IMR-90 (cell line): ENCODE measurements at regions not wholly inside any gene's neighbourhood (a gene's known extent, or its start where the extent isn't known, plus 50 kb on each side); places are given as distances from the start of the nearest gene placed in this dataset.

Source experiments
- ATAC-seq: fragments of 200-7000 bp; cut with Tn5 transposase; 2 replicates; pipeline ENCODE4 v1.9.1; 2020; ENCODE audit warnings: low read depth, mild to moderate bottlenecking, moderate library complexity
- BruUV-seq: library from RNA; stranded (reverse); fragments of 400-500 nt; replicated peaks from 2 replicates; lab custom pipeline; 2021; lab: Mats Ljungman, UMichigan
- CTCF ChIA-PET: fragments of 300-600 bp; formaldehyde crosslinking; extraction: SDS; loops from one replicate; lab custom pipeline; 2021; ENCODE audit warnings: antibody characterized with exemption; lab: Yijun Ruan, JAX
- POLR2A ChIA-PET: fragments of 300-600 bp; sonication (Branson Sonifier 250); formaldehyde crosslinking; loops from one replicate; lab custom pipeline; 2022; ENCODE audit warnings: antibody characterized with exemption; ENCODE audit not compliant: unreplicated experiment; lab: Charles Lee
- DNase-seq: peaks from one replicate; pipeline ENCODE4 v3.0.0; 2013
- H2AFZ ChIP-seq: replicated peaks from 2 replicates; pipeline ENCODE3; 2013; ENCODE audit warnings: low read length, mild to moderate bottlenecking; ENCODE audit not compliant: poor library complexity
- H2AK5ac ChIP-seq: 2 replicates; pipeline ENCODE4 v1.6.1; 2013; ENCODE audit warnings: low read depth, low read length, inconsistent platforms
- H2AK9ac ChIP-seq: replicated peaks from 2 replicates; pipeline ENCODE3; 2013; ENCODE audit warnings: mild to moderate bottlenecking, low read depth, low read length, moderate library complexity; ENCODE audit not compliant: poor library complexity
- H2BK120ac ChIP-seq: 2 replicates; pipeline ENCODE4 v1.6.1; 2013; ENCODE audit warnings: low read depth, low read length, inconsistent platforms
- H2BK15ac ChIP-seq: 3 replicates; pipeline ENCODE4 v1.6.1; 2013; ENCODE audit warnings: low read depth, low read length, inconsistent platforms
- H2BK20ac ChIP-seq: 2 replicates; pipeline ENCODE4 v1.6.1; 2013; ENCODE audit warnings: low read depth, mild to moderate bottlenecking, inconsistent platforms, low read length, moderate library complexity
- H2BK5ac ChIP-seq: 2 replicates; pipeline ENCODE4 v1.6.1; 2013; ENCODE audit warnings: mild to moderate bottlenecking, low read depth, low read length, inconsistent platforms; ENCODE audit not compliant: poor library complexity, severe bottlenecking
- H3K14ac ChIP-seq: replicated peaks from 2 replicates; pipeline ENCODE4 v1.6.1; 2013; ENCODE audit warnings: low read depth, low read length, inconsistent platforms
- H3K18ac ChIP-seq: 2 replicates; pipeline ENCODE4 v1.6.1; 2013; ENCODE audit warnings: low read depth, low read length, control low read depth
- H3K23ac ChIP-seq: 2 replicates; pipeline ENCODE4 v1.6.1; 2013; ENCODE audit warnings: low read depth, low read length, inconsistent platforms
- H3K27ac ChIP-seq: 2 replicates; pipeline ENCODE4 v1.5.1; 2013; ENCODE audit warnings: mild to moderate bottlenecking, control low read depth, low read length; ENCODE audit not compliant: insufficient read depth
- H3K27me3 ChIP-seq: 2 replicates; pipeline ENCODE4 v1.6.1; 2013; ENCODE audit warnings: low read length; ENCODE audit not compliant: control insufficient read depth, insufficient read depth
- H3K36me3 ChIP-seq: 2 replicates; pipeline ENCODE4 v1.6.1; 2013; ENCODE audit warnings: low read length, mixed read lengths; ENCODE audit not compliant: control insufficient read depth, insufficient read depth
- H3K4ac ChIP-seq: 2 replicates; pipeline ENCODE4 v1.6.1; 2013; ENCODE audit warnings: low read depth, low read length, inconsistent platforms
- H3K4me1 ChIP-seq: 2 replicates; pipeline ENCODE4 v1.6.1; 2013; ENCODE audit warnings: low read length, mixed read lengths; ENCODE audit not compliant: control insufficient read depth, insufficient read depth
- H3K4me2 ChIP-seq: 2 replicates; pipeline ENCODE4 v1.6.1; 2013; ENCODE audit warnings: low read depth, mild to moderate bottlenecking, control low read depth, low read length, moderate library complexity
- H3K4me3 ChIP-seq: 2 replicates; pipeline ENCODE4 v1.5.1; 2013; ENCODE audit warnings: low read depth, mild to moderate bottlenecking, control low read depth, low read length, moderate library complexity; ENCODE audit not compliant: insufficient read depth
- H3K56ac ChIP-seq: 2 replicates; pipeline ENCODE4 v1.6.1; 2013; ENCODE audit warnings: low read length, inconsistent platforms; ENCODE audit not compliant: insufficient read depth; ENCODE audit errors: extremely low read depth
- H3K79me1 ChIP-seq, 2 experiments: 2 replicates each; pipeline ENCODE4 v1.6.1; 2013; ENCODE audit warnings: low read length in 2 of 2, inconsistent platforms in 1 of 2, low read depth in 1 of 2
- H3K9ac ChIP-seq: 2 replicates; pipeline ENCODE4 v1.6.1; 2013; ENCODE audit warnings: low read depth, low read length, control low read depth
- H3K9me1 ChIP-seq: 2 replicates; pipeline ENCODE4 v1.6.1; 2013; ENCODE audit warnings: low read length, inconsistent platforms; ENCODE audit not compliant: insufficient read depth
- H3K9me3 ChIP-seq: 2 replicates; pipeline ENCODE4 v1.6.1; 2013; ENCODE audit warnings: low read length; ENCODE audit not compliant: control insufficient read depth, insufficient read depth
- H4K20me1 ChIP-seq: 2 replicates; pipeline ENCODE4 v1.6.1; 2013; ENCODE audit warnings: low read length, inconsistent platforms; ENCODE audit not compliant: insufficient read depth
- H4K5ac ChIP-seq: 2 replicates; pipeline ENCODE4 v1.6.1; 2013; ENCODE audit warnings: mild to moderate bottlenecking, low read depth, low read length, control low read depth
- H4K8ac ChIP-seq, 2 experiments: 2 replicates each; pipeline ENCODE4 v1.6.1; 2013; ENCODE audit warnings: low read depth in 2 of 2, low read length in 2 of 2, control low read depth in 1 of 2, inconsistent platforms in 1 of 2
- H4K91ac ChIP-seq: 2 replicates; pipeline ENCODE4 v1.6.1; 2013; ENCODE audit warnings: low read depth, low read length, inconsistent platforms; ENCODE audit not compliant: insufficient read depth
- BHLHE40 ChIP-seq: fragments of 150-350 bp; IDR thresholded peaks from 2 replicates; pipeline ENCODE4 v1.6.1; 2016; ENCODE audit warnings: mild to moderate bottlenecking, low read depth, low read length
- CEBPB ChIP-seq: IDR thresholded peaks from 2 replicates; pipeline ENCODE4 v1.6.1; 2012; ENCODE audit warnings: low read depth, low read length, improper control_type of control experiment
- CHD1 ChIP-seq: IDR thresholded peaks from 2 replicates; pipeline ENCODE4 v1.6.1; 2012; ENCODE audit warnings: low read depth, low read length, improper control_type of control experiment
- CTCF ChIP-seq: conservative IDR thresholded peaks from 2 replicates; pipeline ENCODE4 v1.5.1; 2012; ENCODE audit warnings: mild to moderate bottlenecking, low read depth, low read length, improper control_type of control experiment
- ELK1 ChIP-seq: fragments of 150-350 bp; IDR thresholded peaks from 2 replicates; pipeline ENCODE4 v1.6.1; 2016; ENCODE audit warnings: low read depth, mild to moderate bottlenecking, low read length, moderate library complexity, borderline replicate concordance
- FOS ChIP-seq: fragments of 150-350 bp; IDR thresholded peaks from 2 replicates; pipeline ENCODE4 v1.6.1; 2016; ENCODE audit warnings: low read depth, low read length
- MAFK ChIP-seq: IDR thresholded peaks from 2 replicates; pipeline ENCODE4 v1.6.1; 2012; ENCODE audit warnings: low read depth, low read length, improper control_type of control experiment
- MAZ ChIP-seq: IDR thresholded peaks from 2 replicates; pipeline ENCODE4 v1.6.1; 2012; ENCODE audit warnings: low read depth, mild to moderate bottlenecking, low read length, improper control_type of control experiment, moderate library complexity, borderline replicate concordance
- MXI1 ChIP-seq: IDR thresholded peaks from 2 replicates; pipeline ENCODE4 v1.6.1; 2012; ENCODE audit warnings: low read depth, mild to moderate bottlenecking, low read length, moderate library complexity, borderline replicate concordance
- NFE2L2 ChIP-seq: fragments of 150-350 bp; IDR thresholded peaks from 2 replicates; pipeline ENCODE4 v1.6.1; 2016; ENCODE audit warnings: low read depth, mild to moderate bottlenecking, low read length
- POLR2A ChIP-seq: IDR thresholded peaks from 2 replicates; pipeline ENCODE4 v1.6.1; 2012; ENCODE audit warnings: mild to moderate bottlenecking, low read depth, low read length
- RAD21 ChIP-seq: IDR thresholded peaks from 2 replicates; pipeline ENCODE4 v1.6.1; 2012; ENCODE audit warnings: low read length, improper control_type of control experiment
- RCOR1 ChIP-seq: IDR thresholded peaks from 2 replicates; pipeline ENCODE4 v1.6.1; 2012; ENCODE audit warnings: mild to moderate bottlenecking, low read length, improper control_type of control experiment; ENCODE audit not compliant: insufficient replicate concordance
- SMC3 ChIP-seq: fragments of 150-350 bp; IDR thresholded peaks from 2 replicates; pipeline ENCODE4 v1.6.1; 2016; ENCODE audit warnings: low read depth, mild to moderate bottlenecking, antibody characterized with exemption, low read length, moderate library complexity
- USF2 ChIP-seq: fragments of 150-350 bp; IDR thresholded peaks from 2 replicates; pipeline ENCODE4 v1.6.1; 2017; ENCODE audit warnings: mild to moderate bottlenecking, antibody characterized with exemption, low read length, low read depth
- WGBS, 2 experiments: methylation state at CpG; one replicate each; pipeline versions ENCODE4 v1.1.5 to v1.1.7; 2013; ENCODE audit warnings: missing lambda C conversion rate in 2 of 2; ENCODE audit not compliant: insufficient read length in 1 of 2; ENCODE audit errors: extremely low coverage in 2 of 2; 5-methylcytosine and 5-hydroxymethylcytosine counted together
- dilution Hi-C: fragments of 300-500 bp; cut with HindIII; formaldehyde crosslinking; loops from one replicate; pipeline ENCODE4 v1.14.3; 2018; ENCODE audit warnings: low sequenced_read_pairs; ENCODE audit not compliant: unreplicated experiment
- in situ Hi-C: fragments of 300-500 bp; cut with MboI; formaldehyde crosslinking; loops from 3 replicates; pipeline ENCODE4 v1.14.3; 2019; ENCODE audit warnings: low sequenced_read_pairs, inconsistent platforms, mixed read lengths
- intact Hi-C: fragments of 100-400 bp; cut with micrococcal nuclease; formaldehyde crosslinking; loops from 2 replicates; pipeline ENCODE4 v1.10.0; 2022

- in situ Hi-C loops = no loop called here
- BruUV-seq = no TSS peak
- POLR2A ChIA-PET = no interaction called here
Measured at GRCh38 chr5:58013542-58014258, 446.2 kb downstream of the PLK2 start.

More at GRCh38 chr5:58013542-58014258, 446.2 kb downstream of the PLK2 start:
- Histone ChIP-seq H3K56ac (no peak overlapping the region), H4K91ac (no peak overlapping the region), H3K4ac (no peak overlapping the region), H2BK120ac (no peak overlapping the region), H2AFZ (no peak overlapping the region), H3K27me3 (no peaks in the 10 kb centered on the region), H2BK20ac (no peak overlapping the region), H2BK15ac (no peak overlapping the region), H4K20me1 (no peaks in the 10 kb centered on the region), H4K5ac (no peak overlapping the region), H2AK5ac (no peak overlapping the region), H3K4me3 (no peak overlapping the region), H3K18ac (no peak overlapping the region), H3K23ac (no peak overlapping the region), H2BK5ac (no peak overlapping the region), H3K27ac (no peak overlapping the region), H3K4me1 (no peaks in the 10 kb centered on the region), H3K36me3 (no peaks in the 10 kb centered on the region), H3K79me1 (no peaks in the 10 kb centered on the region), H3K14ac (no peak overlapping the region), H2AK9ac (no peak overlapping the region), H3K4me2 (no peak overlapping the region), H3K9me3 (no peaks in the 10 kb centered on the region), H4K8ac (no peak overlapping the region), H3K9ac (no peak overlapping the region), H3K9me1 (no peaks in the 10 kb centered on the region)
- dilution Hi-C loops (no loop called here), intact Hi-C loops (no loop called here)
- TF ChIP-seq BHLHE40 = no peak
- no peak for TF ChIP-seq CTCF
- TF ChIP-seq FOS = no peak
- no peak for TF ChIP-seq NFE2L2
- no peak for TF ChIP-seq USF2
- no peak for TF ChIP-seq ELK1
- no peak for TF ChIP-seq MAFK
- TF ChIP-seq RAD21 = no peak
- TF ChIP-seq MAZ = no peak
- TF ChIP-seq POLR2A = no peak
- no peak for TF ChIP-seq CHD1
- TF ChIP-seq SMC3 = no peak
- TF ChIP-seq RCOR1 = no peak
- TF ChIP-seq MXI1 = no peak
- TF ChIP-seq CEBPB = no peak
- ATAC-seq = no peak
- CTCF ChIA-PET = no interaction called here
- 83% methylated on average over 2 of the region's 9 CpGs; no CpG with 5 or more reads in 1 of the 2 experiments for WGBS, 2 experiments
- DNase-seq = no peak
